D721Med (cell line): ENCODE measurements at regions not wholly inside any gene's neighbourhood (a gene's known extent, or its start where the extent isn't known, plus 50 kb on each side); places are given as distances from the start of the nearest gene placed in this dataset.

Source experiments
- DNase-seq: peaks from one replicate; pipeline ENCODE4 v3.0.0; 2011; ENCODE audit warnings: low spot score; ENCODE audit not compliant: insufficient read length
- FAIRE-seq: peaks from 2 replicates; lab custom pipeline; 2011; peaks lifted over from hg19 to GRCh38; lab: Jason Lieb, UNC
- TF ChIP-seq, protein P1 (sequence below): IDR thresholded peaks from 2 replicates; pipeline ENCODE4 v1.5.1; 2012; ENCODE audit warnings: mild to moderate bottlenecking, control low read depth; ENCODE audit not compliant: insufficient read depth; ENCODE audit errors: missing control alignments

DNA sequence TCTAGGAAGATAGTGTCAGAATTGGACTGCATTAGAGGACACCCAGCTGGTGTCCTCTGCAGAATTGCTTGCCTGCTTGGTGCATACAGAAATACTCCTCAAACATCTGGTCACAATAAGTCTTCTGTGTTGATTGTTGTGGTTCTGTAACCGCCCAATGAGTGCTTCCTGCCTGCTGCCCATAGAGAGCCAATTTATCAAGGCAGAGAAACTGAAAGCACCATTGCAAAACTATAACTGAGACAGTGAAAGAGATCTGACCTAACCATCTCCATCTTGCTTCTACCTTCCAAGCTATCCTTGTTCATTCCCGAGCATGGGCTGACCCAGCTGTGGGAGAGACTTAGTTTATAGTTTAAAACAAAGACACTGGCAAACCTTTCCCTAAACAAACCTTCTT, 462.4 kb upstream of the RGS18 start:
- TF ChIP-seq, protein P1, sequence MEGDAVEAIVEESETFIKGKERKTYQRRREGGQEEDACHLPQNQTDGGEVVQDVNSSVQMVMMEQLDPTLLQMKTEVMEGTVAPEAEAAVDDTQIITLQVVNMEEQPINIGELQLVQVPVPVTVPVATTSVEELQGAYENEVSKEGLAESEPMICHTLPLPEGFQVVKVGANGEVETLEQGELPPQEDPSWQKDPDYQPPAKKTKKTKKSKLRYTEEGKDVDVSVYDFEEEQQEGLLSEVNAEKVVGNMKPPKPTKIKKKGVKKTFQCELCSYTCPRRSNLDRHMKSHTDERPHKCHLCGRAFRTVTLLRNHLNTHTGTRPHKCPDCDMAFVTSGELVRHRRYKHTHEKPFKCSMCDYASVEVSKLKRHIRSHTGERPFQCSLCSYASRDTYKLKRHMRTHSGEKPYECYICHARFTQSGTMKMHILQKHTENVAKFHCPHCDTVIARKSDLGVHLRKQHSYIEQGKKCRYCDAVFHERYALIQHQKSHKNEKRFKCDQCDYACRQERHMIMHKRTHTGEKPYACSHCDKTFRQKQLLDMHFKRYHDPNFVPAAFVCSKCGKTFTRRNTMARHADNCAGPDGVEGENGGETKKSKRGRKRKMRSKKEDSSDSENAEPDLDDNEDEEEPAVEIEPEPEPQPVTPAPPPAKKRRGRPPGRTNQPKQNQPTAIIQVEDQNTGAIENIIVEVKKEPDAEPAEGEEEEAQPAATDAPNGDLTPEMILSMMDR, result no peak
- FAIRE-seq (no peak), DNase-seq (no peak)

DNA sequence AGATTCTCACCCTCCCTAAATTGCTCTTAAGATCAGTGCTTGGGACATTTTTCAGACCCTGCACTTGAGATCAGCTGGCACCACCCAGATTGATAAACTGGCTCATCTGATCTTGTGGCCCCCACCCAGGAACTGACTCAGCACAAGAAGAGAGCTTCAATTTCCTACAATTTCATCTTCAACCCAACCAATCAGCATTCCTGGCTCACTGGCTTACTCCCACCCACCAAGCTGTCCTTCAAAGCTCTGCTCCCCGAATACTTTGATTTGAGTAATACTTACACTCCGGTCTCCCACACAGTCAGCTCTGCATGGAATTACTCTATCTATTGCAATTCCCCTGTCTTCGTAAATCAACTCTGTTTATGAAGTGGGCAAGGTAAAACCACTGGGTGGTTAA, 461.9 kb upstream of the RGS18 start:
- FAIRE-seq, result no peak
- DNase-seq, result no peak
- TF ChIP-seq, protein P1, result no peak

DNA sequence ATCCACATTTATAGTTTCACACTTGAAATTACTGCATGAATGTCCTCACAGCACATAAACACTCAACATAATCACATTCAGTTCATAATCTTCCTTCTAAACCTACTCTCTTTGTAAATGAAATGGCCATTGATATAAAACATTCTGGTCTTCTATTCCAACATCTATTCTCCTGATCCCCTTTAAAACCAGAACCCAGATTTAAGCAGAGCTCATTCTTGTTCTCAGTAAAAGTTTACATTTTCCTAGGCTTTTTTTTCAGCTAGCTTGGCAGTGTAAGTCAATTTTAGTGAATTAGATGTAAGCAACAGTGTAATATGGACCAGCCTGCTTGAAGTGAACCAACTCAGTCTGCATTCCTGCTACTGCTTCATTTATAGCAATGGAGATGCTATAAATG, 460.7 kb upstream of the RGS18 start:
- DNase-seq, result no peak
- FAIRE-seq, result no peak
- TF ChIP-seq, protein P1, result no peak

DNA sequence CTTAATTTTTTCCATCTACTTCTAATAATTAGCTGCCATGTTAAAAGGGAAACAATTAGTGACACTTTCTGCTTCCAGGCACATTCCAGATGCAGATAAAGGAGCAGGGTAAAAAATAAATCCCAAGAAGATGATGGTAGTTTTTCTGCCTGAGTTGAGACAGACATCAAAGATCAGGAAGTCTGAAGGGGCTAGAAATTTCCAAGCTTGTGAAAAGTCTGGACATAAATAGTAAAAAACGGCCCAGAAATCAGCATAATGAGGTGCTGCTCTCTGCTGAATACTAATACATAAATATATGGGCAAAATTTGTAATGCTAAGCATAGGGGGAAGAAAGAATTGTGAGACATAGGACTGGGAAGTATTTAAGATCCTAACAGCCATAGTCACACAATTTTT, 460.0 kb upstream of the RGS18 start:
- no peak for DNase-seq
- TF ChIP-seq, protein P1, result no peak
- FAIRE-seq, result no peak

DNA sequence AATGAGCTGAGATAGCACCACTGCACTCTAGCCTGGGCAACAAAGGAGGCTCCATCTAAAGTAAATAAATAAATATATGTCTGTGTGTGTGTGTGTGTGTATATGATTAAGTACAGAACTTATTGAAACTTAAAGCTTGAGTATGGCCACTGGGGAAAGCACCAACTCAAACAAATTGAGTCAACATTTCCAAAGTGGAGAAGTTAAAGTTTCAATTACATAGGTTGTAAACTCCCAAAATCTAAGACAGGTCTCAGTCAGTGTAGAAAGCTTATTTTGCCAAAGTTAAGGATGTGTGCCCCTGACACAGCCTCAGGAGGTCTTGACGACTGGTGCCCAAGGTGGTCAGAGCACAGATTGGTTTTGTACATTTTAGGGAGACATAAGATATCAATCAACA, 458.9 kb upstream of the RGS18 start:
- FAIRE-seq (no peak), DNase-seq (no peak)
- TF ChIP-seq, protein P1, result no peak

DNA sequence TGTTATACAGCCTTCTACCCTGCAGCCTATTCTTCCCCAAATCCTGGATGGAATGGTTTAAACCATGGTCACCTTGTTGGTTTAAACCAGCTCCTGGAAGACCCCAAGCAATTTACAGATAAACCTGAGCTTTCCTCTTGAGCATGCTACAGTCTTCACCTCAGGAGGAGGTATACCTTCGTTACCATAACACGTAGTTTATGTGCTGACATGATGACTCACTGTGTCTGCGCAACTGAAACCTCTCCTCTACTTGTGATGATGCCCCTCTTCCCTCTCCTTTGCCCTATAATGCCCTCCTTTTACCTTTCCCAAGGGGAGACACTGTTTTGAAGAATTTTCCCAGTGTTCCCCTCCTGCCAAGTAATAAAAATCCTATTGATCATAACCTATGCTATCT, 457.3 kb upstream of the RGS18 start:
- TF ChIP-seq, protein P1, result no peak
- peak; percentile 76 for FAIRE-seq
- DNase-seq, result no peak

DNA sequence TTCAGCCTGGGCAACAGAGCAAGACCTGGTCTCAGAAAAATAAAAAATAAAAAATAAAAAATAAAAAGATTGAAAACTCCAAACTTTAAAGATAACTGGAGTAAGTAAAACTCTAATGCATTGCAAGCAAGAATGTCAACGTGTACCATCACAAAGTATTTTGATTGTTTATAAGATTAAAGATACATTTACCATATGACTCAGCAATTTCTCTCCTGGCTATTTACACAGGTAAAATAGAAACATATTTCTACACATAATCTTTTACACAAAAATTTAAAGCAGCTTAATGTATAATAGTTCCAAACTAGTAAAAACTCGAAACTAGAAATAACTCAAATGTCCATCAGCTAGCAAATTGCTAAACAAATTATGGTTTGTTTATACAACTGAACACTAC, 456.1 kb upstream of the RGS18 start:
- FAIRE-seq (no peak), DNase-seq (no peak)
- TF ChIP-seq, protein P1, result no peak
